ENCODE measurements at regions not wholly inside any gene's neighbourhood (a gene's known extent, or its start where the extent isn't known, plus 50 kb on each side); places are given as distances from the start of the nearest gene placed in this dataset.

GRCh38 chr20:12824328-12825225 is 184.2 kb upstream of the SPTLC3 start:
- BruUV-seq (replicated peaks): no TSS peak
- H3K36me3 Mint-ChIP-seq (ENCODE audit: insufficient read depth, unreplicated experiment): no peaks in the 10 kb centered on the region
- H3K27ac Mint-ChIP-seq (ENCODE audit: low read depth, unreplicated experiment): no peak overlapping the region
- CTCF ChIA-PET: interaction anchor here (0.7 to 1.7 kb wide), 2 partner anchors 9 to 15 kb away, joined by 3 to 5 read pairs; no protein-coding TSS in a partner anchor
- POLR2A ChIA-PET: interaction anchor here (0.5 kb wide), 1 partner anchor 65 kb away, joined by 3 read pairs; no protein-coding TSS in a partner anchor
- DNase-seq (ENCODE audit: unreplicated experiment): no peak
- peaks cover 16% of the 10 kb centered on the region for H3K27me3 Mint-ChIP-seq (ENCODE audit: insufficient read depth, unreplicated experiment)
- no peak overlapping the region for H3K4me3 Mint-ChIP-seq (ENCODE audit: unreplicated experiment)
- H3K4me1 Mint-ChIP-seq (ENCODE audit: insufficient read depth, unreplicated experiment): no peaks in the 10 kb centered on the region
- TF ChIP-seq CTCF (IDR thresholded peaks at IDR 0.05; ENCODE audit: unreplicated experiment): no peak
- no peaks in the 10 kb centered on the region for H3K9me3 Mint-ChIP-seq (ENCODE audit: unreplicated experiment)
- intact Hi-C loops (cut with micrococcal nuclease): no loop called here

- no peak for TF ChIP-seq CTCF (IDR thresholded peaks at IDR 0.05; ENCODE audit: unreplicated experiment)
- no TSS peak for BruUV-seq (replicated peaks)
- Mint-ChIP-seq H3K9me3 (ENCODE audit: unreplicated experiment) (no peaks in the 10 kb centered on the region), H3K4me1 (ENCODE audit: insufficient read depth, unreplicated experiment) (no peaks in the 10 kb centered on the region), H3K27me3 (ENCODE audit: insufficient read depth, unreplicated experiment) (peaks cover 16% of the 10 kb centered on the region), H3K36me3 (ENCODE audit: insufficient read depth, unreplicated experiment) (no peaks in the 10 kb centered on the region), H3K27ac (ENCODE audit: low read depth, unreplicated experiment) (no peak overlapping the region), H3K4me3 (ENCODE audit: unreplicated experiment) (no peak overlapping the region)
- intact Hi-C loops (cut with micrococcal nuclease): no loop called here
- CTCF ChIA-PET: no interaction called here
- DNase-seq (ENCODE audit: unreplicated experiment): no peak
- POLR2A ChIA-PET: no interaction called here
Measured at GRCh38 chr20:12825226-12825595, 183.6 kb upstream of the SPTLC3 start.

GRCh38 chr20:12827816-12828385 is 180.9 kb upstream of the SPTLC3 start:
- no TSS peak for BruUV-seq (replicated peaks)
- ChIA-PET CTCF (no interaction called here), POLR2A (no interaction called here)
- H3K36me3 Mint-ChIP-seq (ENCODE audit: insufficient read depth, unreplicated experiment): no peaks in the 10 kb centered on the region
- no peaks in the 10 kb centered on the region for H3K9me3 Mint-ChIP-seq (ENCODE audit: unreplicated experiment)
- no peak for DNase-seq (ENCODE audit: unreplicated experiment)
- no peak overlapping the region for H3K4me3 Mint-ChIP-seq (ENCODE audit: unreplicated experiment)
- peaks cover 16% of the 10 kb centered on the region for H3K27me3 Mint-ChIP-seq (ENCODE audit: insufficient read depth, unreplicated experiment)
- TF ChIP-seq CTCF (IDR thresholded peaks at IDR 0.05; ENCODE audit: unreplicated experiment): no peak
- intact Hi-C loops (cut with micrococcal nuclease): no loop called here
- no peak overlapping the region for H3K27ac Mint-ChIP-seq (ENCODE audit: low read depth, unreplicated experiment)
- H3K4me1 Mint-ChIP-seq (ENCODE audit: insufficient read depth, unreplicated experiment): no peaks in the 10 kb centered on the region

GRCh38 chr20:12829170-12829569 is 179.6 kb upstream of the SPTLC3 start:
- ChIA-PET CTCF (interaction anchor here (0.8 kb wide), 1 partner anchor 741 kb away, joined by 3 read pairs; no protein-coding TSS in a partner anchor), POLR2A (no interaction called here)

More at GRCh38 chr20:12829170-12829569, 179.6 kb upstream of the SPTLC3 start:
- Mint-ChIP-seq H3K36me3 (ENCODE audit: insufficient read depth, unreplicated experiment) (no peaks in the 10 kb centered on the region), H3K27me3 (ENCODE audit: insufficient read depth, unreplicated experiment) (peaks cover 16% of the 10 kb centered on the region), H3K4me3 (ENCODE audit: unreplicated experiment) (no peak overlapping the region), H3K4me1 (ENCODE audit: insufficient read depth, unreplicated experiment) (no peaks in the 10 kb centered on the region), H3K9me3 (ENCODE audit: unreplicated experiment) (no peaks in the 10 kb centered on the region), H3K27ac (ENCODE audit: low read depth, unreplicated experiment) (no peak overlapping the region)
- intact Hi-C loops (cut with micrococcal nuclease): no loop called here
- no TSS peak for BruUV-seq (replicated peaks)
- no peak for TF ChIP-seq CTCF (IDR thresholded peaks at IDR 0.05; ENCODE audit: unreplicated experiment)
- no peak for DNase-seq (ENCODE audit: unreplicated experiment)

Data from MCF 10A (cell line).